ENCODE measurements at regions not wholly inside any gene's neighbourhood (a gene's known extent, or its start where the extent isn't known, plus 50 kb on each side); places are given as distances from the start of the nearest gene placed in this dataset.

DNA sequence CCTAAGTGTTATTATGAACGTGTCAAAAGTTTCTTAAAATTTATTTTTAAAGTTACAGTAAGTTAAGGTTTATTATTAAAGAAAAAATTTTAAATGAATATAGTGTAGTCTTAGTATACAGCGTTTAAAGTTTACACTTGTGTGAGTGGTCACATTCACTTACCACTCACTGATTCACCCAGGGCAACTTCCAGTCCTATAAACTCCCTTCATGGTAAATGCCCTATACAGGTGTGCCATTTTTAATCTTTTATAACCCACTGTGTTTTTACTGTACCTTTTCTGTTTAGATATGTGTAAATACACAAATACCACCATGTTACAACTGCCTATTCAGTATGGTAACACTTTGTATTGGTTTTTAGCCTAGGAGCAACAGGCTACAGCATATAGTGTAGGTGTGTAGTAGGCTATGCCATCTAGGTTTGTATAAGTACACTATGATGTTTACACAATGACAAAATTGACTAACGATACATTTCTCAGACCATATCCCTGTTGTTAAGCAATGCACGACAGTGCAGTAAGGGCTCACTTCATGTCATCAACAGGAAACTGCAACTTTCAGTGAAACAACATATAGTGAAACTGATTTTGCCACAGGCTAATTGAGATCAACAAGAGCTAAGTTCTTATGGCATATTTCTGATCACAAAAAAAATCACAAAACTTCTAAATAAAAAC, 112.0 kb upstream of the TMCC3 start:
- no peak overlapping the region for H3K27ac ChIP-seq
- no peak overlapping the region for H3K4me3 ChIP-seq
- no peaks in the 10 kb centered on the region for H3K9me3 ChIP-seq
- no peaks in the 10 kb centered on the region for H3K36me3 ChIP-seq
- H3K27me3 ChIP-seq, result no peaks in the 10 kb centered on the region
- WGBS, result 82% methylated on average over 4 of the region's 4 CpGs
- no peaks in the 10 kb centered on the region for H3K4me1 ChIP-seq
- no peak for DNase-seq (ENCODE audit: low spot score in 2 of 2)
- TF ChIP-seq, protein P1, sequence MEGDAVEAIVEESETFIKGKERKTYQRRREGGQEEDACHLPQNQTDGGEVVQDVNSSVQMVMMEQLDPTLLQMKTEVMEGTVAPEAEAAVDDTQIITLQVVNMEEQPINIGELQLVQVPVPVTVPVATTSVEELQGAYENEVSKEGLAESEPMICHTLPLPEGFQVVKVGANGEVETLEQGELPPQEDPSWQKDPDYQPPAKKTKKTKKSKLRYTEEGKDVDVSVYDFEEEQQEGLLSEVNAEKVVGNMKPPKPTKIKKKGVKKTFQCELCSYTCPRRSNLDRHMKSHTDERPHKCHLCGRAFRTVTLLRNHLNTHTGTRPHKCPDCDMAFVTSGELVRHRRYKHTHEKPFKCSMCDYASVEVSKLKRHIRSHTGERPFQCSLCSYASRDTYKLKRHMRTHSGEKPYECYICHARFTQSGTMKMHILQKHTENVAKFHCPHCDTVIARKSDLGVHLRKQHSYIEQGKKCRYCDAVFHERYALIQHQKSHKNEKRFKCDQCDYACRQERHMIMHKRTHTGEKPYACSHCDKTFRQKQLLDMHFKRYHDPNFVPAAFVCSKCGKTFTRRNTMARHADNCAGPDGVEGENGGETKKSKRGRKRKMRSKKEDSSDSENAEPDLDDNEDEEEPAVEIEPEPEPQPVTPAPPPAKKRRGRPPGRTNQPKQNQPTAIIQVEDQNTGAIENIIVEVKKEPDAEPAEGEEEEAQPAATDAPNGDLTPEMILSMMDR (IDR thresholded peaks at IDR 0.05), result no peak
- TF ChIP-seq EP300 (IDR thresholded peaks at IDR 0.05) (no peak), POLR2A (IDR thresholded peaks at IDR 0.05) (no peak), POLR2AphosphoS5 (IDR thresholded peaks at IDR 0.05) (no peak)

DNA sequence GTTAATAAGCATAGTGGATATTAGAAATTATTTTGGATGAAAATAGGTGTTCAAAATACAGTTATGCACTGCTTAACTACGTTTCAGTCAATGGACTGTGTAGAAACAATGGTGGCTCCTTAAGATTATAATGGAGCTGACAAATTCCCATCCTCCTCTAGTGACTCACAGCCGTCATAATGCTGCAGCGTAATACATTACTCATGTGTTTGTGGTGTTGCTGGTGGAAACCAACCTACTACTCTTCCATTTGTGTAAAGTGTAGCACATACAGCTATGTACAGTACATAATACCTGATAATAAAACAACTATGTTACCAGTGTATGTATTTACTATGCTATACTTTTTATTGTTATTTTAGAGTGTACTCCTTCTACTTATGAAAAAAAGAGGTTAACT, 111.2 kb upstream of the TMCC3 start:
- Histone ChIP-seq H3K27me3 (no peaks in the 10 kb centered on the region), H3K27ac (no peak overlapping the region), H3K9me3 (no peaks in the 10 kb centered on the region), H3K36me3 (no peaks in the 10 kb centered on the region), H3K4me3 (no peak overlapping the region), H3K4me1 (no peaks in the 10 kb centered on the region)
- 66% methylated on average over 3 of the region's 3 CpGs for WGBS
- TF ChIP-seq, protein P1 (IDR thresholded peaks at IDR 0.05), result no peak
- TF ChIP-seq EP300 (IDR thresholded peaks at IDR 0.05) (no peak), POLR2AphosphoS5 (IDR thresholded peaks at IDR 0.05) (no peak), POLR2A (IDR thresholded peaks at IDR 0.05) (no peak)
- no peak for DNase-seq (ENCODE audit: low spot score in 2 of 2)

- Histone ChIP-seq H3K27me3 (no peaks in the 10 kb centered on the region), H3K4me1 (no peaks in the 10 kb centered on the region), H3K9me3 (no peaks in the 10 kb centered on the region), H3K4me3 (no peak overlapping the region), H3K36me3 (no peaks in the 10 kb centered on the region), H3K27ac (no peak overlapping the region)
- TF ChIP-seq EP300 (IDR thresholded peaks at IDR 0.05) (no peak), POLR2AphosphoS5 (IDR thresholded peaks at IDR 0.05) (no peak), POLR2A (IDR thresholded peaks at IDR 0.05) (no peak)
- TF ChIP-seq, protein P1 (IDR thresholded peaks at IDR 0.05), result no peak
- no peak for DNase-seq (ENCODE audit: low spot score in 2 of 2)
- WGBS, result 78% methylated on average over 2 of the region's 2 CpGs
Observed at GRCh38 chr12:94760786-94761185, 110.4 kb upstream of the TMCC3 start.

GRCh38 chr12:94756789-94757188, 106.4 kb upstream of the TMCC3 start:
- Histone ChIP-seq H3K27me3 (no peaks in the 10 kb centered on the region), H3K9me3 (no peaks in the 10 kb centered on the region), H3K4me3 (no peak overlapping the region), H3K27ac (no peak overlapping the region), H3K36me3 (no peaks in the 10 kb centered on the region), H3K4me1 (no peaks in the 10 kb centered on the region)
- no peak for TF ChIP-seq POLR2A (IDR thresholded peaks at IDR 0.05)
- TF ChIP-seq EP300 (IDR thresholded peaks at IDR 0.05), result no peak
- no peak for TF ChIP-seq POLR2AphosphoS5 (IDR thresholded peaks at IDR 0.05)
- TF ChIP-seq, protein P1 (IDR thresholded peaks at IDR 0.05), result no peak
- DNase-seq (ENCODE audit: low spot score in 2 of 2), result no peak
- WGBS, result 46% methylated on average over 2 of the region's 2 CpGs

- DNase-seq (ENCODE audit: low spot score in 2 of 2), result no peak
- H3K4me3 ChIP-seq, result no peak overlapping the region
- no peak overlapping the region for H3K27ac ChIP-seq
- TF ChIP-seq EP300 (IDR thresholded peaks at IDR 0.05), result no peak
- TF ChIP-seq POLR2A (IDR thresholded peaks at IDR 0.05), result no peak
- TF ChIP-seq, protein P1 (IDR thresholded peaks at IDR 0.05), result no peak
- no peak for TF ChIP-seq POLR2AphosphoS5 (IDR thresholded peaks at IDR 0.05)
- WGBS, result 96% methylated on average over 4 of the region's 4 CpGs
- no peaks in the 10 kb centered on the region for H3K9me3 ChIP-seq
- no peaks in the 10 kb centered on the region for H3K36me3 ChIP-seq
- no peaks in the 10 kb centered on the region for H3K4me1 ChIP-seq
- no peaks in the 10 kb centered on the region for H3K27me3 ChIP-seq
Observed at GRCh38 chr12:94755598-94755997, 105.2 kb upstream of the TMCC3 start.

All from suprapubic skin (tissue), 4 donors.